Superior temporal gyrus (tissue), 1 donor: ENCODE measurements at regions not wholly inside any gene's neighbourhood (a gene's known extent, or its start where the extent isn't known, plus 50 kb on each side); places are given as distances from the start of the nearest gene placed in this dataset.

Source experiments
- DNase-seq: peaks from one replicate; pipeline ENCODE4 v3.0.0-alpha.2; 2016; ENCODE audit errors: extremely low spot score

DNA sequence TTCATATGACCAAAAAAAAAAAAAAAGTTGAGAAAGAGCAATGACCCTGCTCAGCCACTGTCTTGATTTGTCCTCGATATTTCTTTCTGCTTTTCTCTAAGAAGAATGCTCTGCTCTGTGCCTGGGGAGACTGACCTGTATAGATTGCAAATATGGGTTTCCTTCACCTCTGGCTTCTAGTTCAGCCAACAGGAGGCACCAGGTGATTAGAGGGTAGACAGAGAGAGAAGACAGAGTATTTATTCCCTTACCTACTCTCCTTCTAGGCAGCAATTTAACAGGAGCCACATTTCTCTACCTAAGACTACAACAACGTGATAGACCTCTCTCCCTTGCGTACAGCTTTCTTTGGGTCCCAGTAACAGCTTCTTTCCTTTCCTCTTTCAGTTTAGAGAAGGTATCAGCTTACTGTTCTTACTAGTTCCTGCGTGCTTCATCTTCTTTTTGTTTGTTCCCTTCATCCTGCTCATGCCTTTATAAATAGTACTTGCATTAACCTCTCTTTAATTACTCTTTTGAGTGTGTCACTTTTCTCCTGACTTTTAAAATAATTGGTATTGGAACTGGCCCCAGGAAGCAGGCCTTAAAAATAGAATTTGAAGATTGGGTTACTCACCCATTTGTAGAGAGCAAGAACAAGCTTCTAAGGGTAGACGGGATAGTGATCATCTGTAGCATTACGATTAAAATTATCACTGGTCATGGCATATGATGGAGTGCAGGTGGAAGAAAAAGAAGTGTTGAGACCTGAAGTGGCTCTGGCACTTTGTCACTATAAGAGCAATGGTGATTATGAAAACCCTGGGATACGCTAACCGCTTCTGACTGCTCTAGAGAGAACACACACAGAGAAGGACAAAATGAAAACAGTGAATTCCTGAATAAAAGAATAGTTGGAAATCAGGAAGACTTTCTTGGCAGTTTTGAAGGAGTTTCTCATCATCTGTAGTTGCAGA, 161.2 kb upstream of the FSTL4 start:
- DNase-seq: no peak

DNA sequence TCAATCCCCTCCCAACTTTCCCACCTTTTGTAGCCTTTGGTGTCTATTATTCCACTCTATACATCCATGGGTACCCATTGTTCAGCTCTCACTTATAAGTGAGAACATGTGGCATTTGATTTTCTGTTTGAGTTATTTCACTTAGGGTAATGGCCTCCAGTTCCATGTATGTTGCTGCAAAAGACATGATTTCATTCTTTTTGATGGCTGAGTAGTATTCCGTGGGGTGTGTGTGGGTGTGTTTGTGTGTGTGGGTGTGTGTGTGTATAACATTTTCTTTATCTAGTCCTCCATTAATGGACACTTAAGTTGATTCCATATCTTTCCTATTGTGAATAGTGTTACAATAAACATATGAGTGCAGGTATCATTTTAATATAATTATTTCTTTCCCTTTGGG, 157.5 kb upstream of the FSTL4 start:
- no peak for DNase-seq

DNA sequence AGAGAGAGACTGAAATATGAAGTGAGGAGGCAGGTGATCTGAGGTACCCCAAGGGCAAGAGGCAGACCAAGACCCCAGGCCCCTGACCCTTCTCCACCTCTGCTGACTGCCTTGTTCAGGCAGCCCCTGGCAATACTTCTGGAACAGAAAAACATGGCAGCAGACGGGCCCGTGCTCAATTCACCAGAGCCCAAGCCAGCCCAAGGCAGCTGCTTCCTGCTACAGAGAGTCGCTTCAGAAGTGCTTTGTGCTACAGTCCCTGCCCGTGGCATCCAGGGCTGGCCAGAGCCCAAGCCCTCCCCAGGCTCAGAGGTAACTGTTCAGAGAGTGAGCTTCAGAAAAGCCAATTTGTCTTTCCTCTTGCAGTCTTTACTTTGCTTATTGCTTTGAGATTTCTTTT, 151.4 kb upstream of the FSTL4 start:
- DNase-seq: no peak

DNA sequence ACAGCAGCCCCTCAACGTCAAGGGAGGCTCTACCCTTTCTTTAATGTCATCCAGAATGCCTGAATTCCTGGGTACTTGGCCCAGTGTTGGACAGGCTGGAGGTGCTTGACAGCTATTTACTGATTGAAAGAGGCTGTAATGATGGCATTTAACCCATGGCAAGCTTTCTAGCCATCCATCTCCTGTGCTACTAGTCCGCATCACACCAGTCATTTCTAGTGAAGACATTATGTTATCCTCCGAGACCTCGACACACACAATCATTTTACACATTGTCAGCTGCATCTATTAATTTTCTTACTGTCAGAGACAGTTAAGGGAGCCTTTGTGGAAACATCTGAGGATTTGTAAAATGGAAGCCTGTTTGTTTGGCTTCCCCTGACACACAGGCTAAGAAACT, 149.3 kb upstream of the FSTL4 start:
- no peak for DNase-seq

DNA sequence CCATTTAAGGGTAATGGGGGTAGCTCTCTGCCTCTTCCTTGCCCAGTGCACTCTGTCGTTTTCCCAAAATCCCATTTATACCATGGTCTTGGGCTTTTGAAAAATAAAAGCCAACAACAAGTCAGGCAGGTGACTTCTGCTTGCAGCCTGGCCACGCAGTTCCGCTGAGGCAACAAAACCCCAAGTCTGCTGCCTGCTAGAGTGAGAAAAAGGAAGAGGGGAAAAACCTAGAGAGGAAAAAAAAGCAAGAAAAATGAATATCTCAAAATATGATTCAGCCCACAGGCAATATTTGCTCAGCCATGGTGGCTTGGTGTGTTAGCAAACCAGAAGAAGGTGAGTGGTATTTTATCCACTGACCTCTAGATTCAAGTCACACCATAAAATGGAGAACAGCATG, 148.2 kb upstream of the FSTL4 start:
- DNase-seq: no peak

DNA sequence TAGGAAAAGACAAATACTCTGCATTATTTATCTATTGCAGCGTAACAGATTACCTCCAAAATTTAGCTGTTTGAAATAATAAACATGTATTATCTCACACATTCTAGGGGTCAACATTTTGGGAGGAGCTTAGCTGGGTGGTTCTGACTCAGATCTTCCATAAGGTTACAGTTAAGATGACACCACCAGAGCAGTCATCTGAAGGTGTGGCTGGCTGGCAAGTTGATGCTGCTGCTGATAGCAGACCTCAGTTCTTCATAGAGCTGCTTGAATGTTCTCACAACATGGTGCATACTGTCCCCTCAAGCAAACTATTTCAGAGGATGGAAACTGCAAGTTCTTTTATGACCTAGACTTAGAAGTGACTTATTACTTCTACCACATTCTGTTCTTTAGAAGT, 146.3 kb upstream of the FSTL4 start:
- no peak for DNase-seq

DNA sequence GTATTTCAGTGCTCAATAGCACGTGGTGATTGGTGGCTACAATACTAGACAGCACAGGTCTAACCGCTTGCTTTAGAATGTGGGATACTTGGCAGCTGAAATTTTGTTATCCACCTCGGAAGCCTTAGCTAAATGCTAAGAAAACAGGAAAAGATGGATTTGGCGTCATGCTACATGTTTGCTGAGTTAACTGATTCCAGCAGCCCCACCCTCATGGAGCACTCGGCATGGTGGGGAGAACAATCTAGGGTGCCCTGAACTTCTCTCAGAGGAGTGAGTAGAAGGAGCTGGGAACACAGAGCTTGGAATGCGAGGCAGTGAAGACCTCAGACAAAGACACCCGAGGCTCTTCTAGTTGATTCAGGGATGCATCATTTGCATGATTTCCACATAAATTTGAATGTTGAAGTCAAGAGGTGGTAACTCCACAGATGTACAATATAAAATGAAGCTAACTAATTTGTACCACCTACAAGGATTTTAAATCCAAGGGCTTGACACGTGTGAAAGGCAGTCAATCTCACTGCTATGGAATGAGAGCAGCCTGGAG, 145.1 kb upstream of the FSTL4 start:
- DNase-seq: no peak

DNA sequence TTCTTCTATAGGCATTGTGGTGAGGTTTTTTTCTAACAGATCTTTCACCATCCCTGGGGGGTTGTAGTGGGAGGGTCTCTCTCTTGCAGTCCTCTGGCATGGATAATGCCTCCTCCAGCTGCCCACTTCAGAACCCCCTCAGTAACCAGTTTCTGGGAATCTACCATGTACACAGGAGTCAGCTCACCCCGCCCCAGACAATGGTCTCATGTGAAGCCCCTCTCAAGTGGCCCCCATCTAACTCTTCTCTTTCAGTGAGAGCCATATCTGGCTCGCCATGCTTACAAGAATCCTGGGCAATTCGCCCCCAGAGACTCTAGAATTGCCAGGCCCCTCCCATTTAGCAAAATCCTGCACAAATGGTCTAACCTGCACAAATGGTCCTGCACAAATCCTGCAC, 144.4 kb upstream of the FSTL4 start:
- DNase-seq: no peak

DNA sequence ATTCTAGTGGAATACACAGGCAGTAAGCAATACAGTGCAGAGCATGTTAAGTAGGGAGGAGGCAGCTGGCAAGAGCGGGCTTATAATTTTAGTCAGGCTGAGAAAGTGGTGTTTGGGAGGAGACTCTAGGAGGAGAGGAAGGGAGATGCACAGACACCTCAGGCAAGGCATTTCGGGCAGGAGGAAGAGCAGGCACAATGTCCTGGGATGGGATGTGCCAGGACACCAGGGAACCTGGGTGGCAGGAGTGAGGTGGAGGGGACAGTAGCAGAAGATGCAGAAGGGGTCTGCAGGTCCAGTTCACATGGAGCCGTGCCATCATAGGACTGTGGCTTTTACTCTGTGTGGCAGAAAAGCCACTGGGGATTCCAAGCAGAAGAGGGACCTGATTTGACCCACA, 143.7 kb upstream of the FSTL4 start:
- DNase-seq: no peak

DNA sequence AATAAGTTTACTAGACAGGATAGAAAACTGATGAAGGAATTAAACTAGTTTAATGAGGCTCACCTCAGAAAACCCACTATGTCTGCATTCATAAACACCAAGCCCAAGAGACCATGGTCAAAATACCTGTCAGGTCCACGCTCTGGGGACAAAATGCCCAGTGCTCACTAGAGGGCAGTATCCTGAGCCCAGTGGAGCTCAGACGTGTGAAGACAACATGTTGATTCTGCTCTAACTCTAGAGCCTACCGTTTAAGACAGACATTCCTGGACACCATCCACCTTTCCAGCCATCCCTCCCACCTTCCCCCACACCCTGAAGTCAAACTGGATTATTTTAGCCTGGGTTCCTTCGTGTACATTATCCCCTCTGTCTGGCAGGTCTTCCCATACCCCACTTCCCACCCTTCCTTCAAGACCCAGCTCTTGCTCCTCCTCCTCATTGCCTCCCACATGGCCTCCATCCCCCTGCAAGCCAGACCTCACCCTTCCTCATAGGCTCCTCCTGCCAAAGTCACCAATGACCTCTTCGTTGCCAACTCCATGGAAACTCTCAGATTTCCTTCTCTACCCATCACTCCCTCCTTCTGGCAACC, 142.3 kb upstream of the FSTL4 start:
- DNase-seq: no peak

DNA sequence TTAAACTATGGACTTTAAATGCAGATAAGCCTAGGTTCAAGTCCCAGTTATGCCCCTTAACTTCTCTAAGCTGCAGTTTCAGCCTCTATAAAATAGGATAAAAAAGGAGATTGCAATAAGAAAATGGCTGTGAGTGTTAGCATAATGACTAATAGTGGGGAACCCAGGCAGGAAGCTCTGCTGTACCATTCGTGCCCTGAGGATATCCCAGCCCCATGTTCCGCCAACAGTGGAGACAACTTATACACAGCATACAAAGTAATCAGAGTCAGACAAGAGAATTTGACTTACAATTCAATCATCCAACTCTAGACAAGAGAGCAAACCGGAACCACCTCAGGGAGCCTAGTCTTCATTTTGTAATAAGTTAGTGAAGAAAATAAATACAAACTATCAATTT, 141.5 kb upstream of the FSTL4 start:
- no peak for DNase-seq

DNA sequence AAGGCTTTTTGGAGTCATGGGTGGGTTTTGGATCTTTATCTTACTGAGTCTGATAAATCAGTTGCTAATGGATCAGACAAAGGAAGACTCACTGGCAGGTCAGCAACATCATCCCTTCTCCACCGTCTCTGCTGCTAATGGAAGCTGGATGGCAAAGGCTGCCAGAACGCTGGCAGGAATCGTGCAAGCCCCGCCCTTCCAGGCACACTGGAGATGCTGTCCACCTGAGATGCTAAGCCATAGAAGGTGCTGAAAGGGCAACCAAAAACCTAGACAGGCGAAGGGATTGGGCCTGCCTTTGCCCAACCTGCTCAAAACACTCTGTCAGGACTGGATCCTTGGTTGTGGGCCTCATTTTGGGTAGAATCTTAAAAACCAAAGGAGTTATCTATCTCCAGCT, 139.5 kb upstream of the FSTL4 start:
- DNase-seq: no peak

DNA sequence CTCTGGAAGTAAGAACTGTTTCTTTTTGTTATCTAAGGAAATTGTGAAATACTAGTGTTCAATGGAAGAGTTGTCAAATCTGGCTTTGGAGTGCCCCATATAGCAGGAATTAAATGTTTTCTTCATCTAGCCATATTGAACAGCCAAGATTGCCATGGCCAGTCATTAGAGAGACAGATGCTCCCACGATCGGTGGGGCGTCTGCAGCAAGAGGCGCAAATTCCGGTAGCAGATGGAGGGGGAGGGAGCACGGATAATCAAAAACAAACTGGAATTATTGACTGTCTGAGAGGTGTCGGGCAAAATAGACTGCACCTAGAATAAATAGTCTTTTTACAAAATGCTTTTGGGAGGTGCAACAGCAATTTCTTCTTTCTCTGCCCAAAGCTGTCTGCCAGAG, 139.1 kb upstream of the FSTL4 start:
- no peak for DNase-seq

DNA sequence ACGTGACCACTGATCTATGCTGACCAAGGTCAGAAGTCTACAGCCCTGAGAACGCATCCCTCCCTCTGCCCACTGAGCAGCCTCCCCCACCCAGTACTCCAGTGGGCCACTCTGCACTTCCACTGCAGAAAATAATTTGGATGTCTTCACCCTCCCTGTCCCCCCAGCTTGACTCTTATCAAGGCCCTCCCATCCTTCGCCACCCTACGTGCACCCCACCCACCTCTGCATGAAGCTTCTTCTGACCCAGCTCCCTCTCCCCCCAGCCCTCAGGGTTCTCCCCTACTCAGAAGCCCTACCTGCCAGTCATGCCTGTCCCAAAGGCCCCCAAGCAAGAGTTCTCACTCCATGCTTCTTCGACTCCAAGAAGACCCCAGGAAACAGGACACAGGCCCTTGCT, 138.5 kb upstream of the FSTL4 start:
- DNase-seq: no peak

DNA sequence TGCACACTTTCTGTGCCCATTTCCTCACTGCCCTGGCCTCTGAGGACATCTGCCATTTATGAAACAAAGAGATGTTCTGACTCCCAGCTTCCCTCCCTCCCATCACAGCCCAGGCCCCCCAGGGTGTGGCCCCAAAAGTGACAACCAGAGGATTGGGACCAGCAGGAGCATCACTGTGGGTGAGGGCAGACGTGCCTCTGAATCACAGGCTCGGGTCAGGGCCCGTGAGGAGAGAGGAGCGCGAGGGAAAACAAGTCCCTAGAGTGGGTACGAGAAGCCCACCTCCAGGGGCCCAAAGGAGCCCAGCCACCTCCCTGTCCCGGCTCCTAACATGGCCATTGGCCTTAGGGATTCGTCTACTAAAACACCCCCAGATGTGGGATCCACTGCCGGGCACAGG, 138.0 kb upstream of the FSTL4 start:
- no peak for DNase-seq

DNA sequence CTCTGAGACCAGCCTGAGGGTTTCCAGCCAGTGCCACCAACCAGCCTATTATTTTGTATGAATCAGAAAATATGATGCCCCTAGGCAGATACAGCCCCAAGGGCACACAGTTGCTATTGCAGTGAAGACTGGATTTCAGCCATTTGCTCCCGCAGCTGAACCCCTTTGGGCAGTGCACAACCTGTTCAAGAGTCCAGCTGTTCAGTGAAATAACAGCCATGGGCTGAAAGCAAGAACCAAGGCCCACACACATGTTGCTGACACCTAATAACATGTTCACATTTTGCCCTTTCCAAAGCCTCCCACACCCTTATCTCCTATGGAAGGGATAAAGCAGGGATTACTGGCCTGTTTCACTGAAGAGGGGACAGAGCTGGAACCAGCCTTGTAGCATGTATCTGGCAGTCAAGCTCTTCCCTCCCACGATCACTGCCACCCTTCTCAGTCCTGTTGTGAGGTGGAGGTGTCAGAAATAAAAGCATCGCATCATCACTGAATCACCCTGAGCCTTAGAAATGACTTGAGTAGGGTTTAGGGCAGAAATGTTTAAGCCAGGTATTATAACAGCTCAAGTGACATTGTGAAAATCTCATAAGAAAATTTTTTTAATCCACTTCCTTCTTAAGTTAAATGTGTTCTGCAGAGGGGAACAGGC, 137.1 kb upstream of the FSTL4 start:
- DNase-seq: no peak

DNA sequence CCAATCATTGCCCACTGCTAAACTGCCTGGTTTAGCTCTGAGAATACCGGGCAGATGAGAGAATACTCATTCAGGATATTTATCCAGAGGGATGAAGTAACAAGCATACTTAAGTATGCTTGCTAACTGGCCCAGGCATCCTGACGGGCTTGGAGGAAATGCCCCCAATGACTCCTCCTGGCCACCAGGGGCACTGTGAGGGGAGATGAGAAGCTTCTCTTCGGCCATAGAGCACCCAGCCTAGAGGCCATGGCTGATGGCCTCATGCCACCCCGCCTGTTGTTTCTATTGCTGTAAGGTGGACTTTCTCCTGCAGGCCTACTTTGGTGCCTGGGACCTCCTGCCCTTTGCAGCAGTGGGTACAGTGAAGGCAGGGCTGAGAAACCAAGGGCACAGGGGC, 134.5 kb upstream of the FSTL4 start:
- no peak for DNase-seq

DNA sequence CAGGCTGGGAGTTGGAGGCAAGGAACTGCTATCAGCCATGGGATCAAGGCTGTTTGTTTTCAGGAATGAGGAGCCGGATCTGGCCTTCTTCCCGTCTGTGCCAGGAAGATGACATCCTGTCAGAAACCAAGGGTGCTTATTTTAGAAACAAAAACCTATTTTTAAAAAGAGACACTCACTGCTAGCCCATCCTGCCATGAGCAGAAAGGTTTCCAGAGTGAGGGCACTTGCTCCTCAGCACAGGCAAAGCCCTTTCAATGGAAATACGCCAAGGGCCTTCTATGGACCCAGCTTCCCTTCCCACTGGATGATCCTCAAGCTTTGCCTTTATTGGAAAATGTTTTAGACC, 132.6 kb upstream of the FSTL4 start:
- DNase-seq: no peak

DNA sequence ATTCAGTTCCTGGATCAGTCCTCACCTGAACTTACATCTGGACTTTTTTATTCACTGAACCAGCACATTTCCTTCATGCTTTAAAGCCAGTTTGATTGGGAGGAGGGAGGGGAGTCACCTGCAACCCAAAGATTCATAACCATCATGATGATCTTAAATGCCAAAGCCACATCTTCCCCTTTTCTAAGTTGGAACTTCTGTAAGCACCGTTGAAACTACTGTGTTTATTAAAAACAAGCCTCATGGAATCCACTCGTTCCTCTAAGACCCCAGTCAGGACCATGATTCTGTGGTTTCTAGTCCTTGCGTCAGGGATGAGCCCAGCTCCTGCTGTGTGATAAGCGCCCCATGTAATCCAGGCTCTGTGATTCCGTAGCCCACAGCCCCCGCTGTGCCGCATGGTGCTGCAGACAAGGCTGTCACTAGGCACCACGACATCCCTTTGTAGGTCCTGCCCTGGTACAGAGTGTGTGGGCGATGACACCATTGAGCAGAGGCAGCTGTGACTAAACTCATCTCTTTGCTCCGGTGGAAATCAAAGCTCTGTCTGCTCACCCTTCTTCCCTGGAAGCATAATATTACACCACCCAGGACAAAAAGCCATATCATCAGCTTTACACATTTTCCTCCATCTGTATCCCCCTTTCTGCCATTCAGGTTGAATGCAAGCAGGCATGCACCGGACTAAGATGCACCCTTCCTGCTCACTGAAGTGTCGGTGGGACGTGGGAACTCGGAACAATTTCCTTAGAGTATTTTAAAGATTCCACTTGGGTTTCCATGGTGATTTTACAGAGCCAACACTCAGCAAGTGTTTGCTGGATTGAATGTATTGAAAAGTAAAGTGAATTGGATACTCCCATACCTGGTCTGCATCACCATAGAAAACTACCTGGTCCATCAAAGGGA, 132.0 kb upstream of the FSTL4 start:
- DNase-seq: no peak

DNA sequence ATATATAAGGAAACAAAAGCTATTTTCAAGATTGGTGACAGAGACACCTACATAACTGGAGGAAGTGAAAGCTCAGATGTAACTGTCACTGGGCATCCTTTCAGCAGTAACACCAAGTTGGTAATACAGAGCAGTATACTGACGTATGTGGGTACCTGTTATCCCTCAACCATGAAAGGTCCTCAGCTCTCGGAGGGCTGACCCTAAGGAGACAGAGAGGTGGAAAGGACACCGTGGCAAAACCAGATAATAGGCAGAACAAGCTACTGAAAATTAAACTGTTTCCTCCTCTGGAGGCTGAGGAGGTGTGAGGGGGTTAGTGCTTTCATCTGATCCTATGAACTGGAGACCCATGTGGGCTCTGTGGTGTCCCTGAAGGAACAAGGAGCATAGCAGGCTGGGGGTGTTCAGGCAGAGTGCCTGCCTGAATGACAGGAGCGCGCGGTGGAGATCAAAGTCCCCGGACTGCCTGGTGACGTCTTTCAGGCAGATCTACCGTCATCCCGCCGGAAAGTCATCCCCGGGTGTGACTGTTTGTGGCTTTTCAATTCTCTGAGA, 130.2 kb upstream of the FSTL4 start:
- DNase-seq: no peak

DNA sequence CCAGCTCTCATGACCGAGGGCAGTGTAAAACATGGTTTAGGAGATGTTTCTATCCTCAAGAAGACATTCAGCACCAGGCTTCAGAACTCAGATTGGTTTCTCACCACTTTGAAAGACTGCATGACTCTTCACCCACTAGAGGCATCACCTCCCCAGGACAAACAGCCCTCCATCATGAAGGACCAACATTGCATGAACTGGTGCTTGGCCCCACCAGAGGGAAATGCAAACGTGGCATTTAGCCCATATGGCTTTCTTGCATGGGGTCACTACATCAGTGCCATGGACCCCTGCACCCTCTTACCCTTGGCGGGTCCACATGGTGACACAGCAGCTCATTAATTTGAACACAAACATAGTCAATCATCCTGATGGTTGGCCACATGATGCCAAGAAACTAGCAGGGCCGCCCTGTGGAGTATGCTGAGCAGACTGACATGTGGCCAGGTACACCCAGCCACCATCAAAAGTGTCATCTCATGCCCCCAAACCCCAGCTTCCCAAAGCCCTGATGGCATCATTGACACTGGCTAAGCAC, 129.5 kb upstream of the FSTL4 start:
- no peak for DNase-seq
